GM10847 (cell line): ENCODE measurements at regions not wholly inside any gene's neighbourhood (a gene's known extent, or its start where the extent isn't known, plus 50 kb on each side); places are given as distances from the start of the nearest gene placed in this dataset.

Experiments
- POLR2A ChIP-seq: IDR thresholded peaks from 2 replicates; pipeline ENCODE4 v1.6.1; 2011; ENCODE audit not compliant: insufficient read length; ENCODE audit errors: extremely low read depth

GRCh38 chr14:76922584-76922983 lies 96.4 kb downstream of the LRRC74A start:
- TF ChIP-seq POLR2A = no peak

GRCh38 chr14:76922092-76922491 lies 95.9 kb downstream of the LRRC74A start:
- no peak for TF ChIP-seq POLR2A

GRCh38 chr14:76921088-76921399 lies 94.8 kb downstream of the LRRC74A start:
- no peak for TF ChIP-seq POLR2A

GRCh38 chr14:76920331-76921087 lies 94.3 kb downstream of the LRRC74A start:
- no peak for TF ChIP-seq POLR2A

- no peak for TF ChIP-seq POLR2A
Observed at GRCh38 chr14:76919431-76920330, 93.5 kb downstream of the LRRC74A start.
